HUES64 (cell line): ENCODE measurements at regions not wholly inside any gene's neighbourhood (a gene's known extent, or its start where the extent isn't known, plus 50 kb on each side); places are given as distances from the start of the nearest gene placed in this dataset.

Experiments
- H3K27ac ChIP-seq: 2 replicates; pipeline ENCODE4 v1.7.0; 2013; ENCODE audit warnings: low read depth, low read length, inconsistent platforms
- H3K27me3 ChIP-seq: 2 replicates; pipeline ENCODE4 v1.6.1; 2013; ENCODE audit warnings: mild to moderate bottlenecking, low read length; ENCODE audit not compliant: insufficient read depth
- H3K36me3 ChIP-seq: 2 replicates; pipeline ENCODE4 v1.6.1; 2013; ENCODE audit warnings: mild to moderate bottlenecking, low read length; ENCODE audit not compliant: insufficient read depth
- H3K4me1 ChIP-seq: 2 replicates; pipeline ENCODE4 v1.6.1; 2013; ENCODE audit warnings: mild to moderate bottlenecking, low read length, moderate library complexity; ENCODE audit not compliant: insufficient read depth
- H3K4me3 ChIP-seq: 2 replicates; pipeline ENCODE4 v1.5.1; 2013; ENCODE audit warnings: mild to moderate bottlenecking, low read length, moderate library complexity
- H3K9ac ChIP-seq: 2 replicates; pipeline ENCODE4 v1.6.1; 2013; ENCODE audit warnings: mild to moderate bottlenecking, low read depth, low read length
- H3K9me3 ChIP-seq: 2 replicates; pipeline ENCODE4 v1.6.1; 2013; ENCODE audit warnings: low read depth, low read length; ENCODE audit not compliant: insufficient read depth
- WGBS: fragments of 150-250, 120-280 bp; methylation state at CpG from one replicate; pipeline ENCODE4 v1.1.7; 2013; ENCODE audit warnings: missing lambda C conversion rate; 5-methylcytosine and 5-hydroxymethylcytosine counted together

- WGBS: 92% methylated on average over 4 of the region's 4 CpGs
These were observed 429.4 kb downstream of the EDEM1 start for GRCh38 chr3:5616873-5617272.

GRCh38 chr3:5618170-5618569 is 430.7 kb downstream of the EDEM1 start:
- Histone ChIP-seq H3K27me3 (no peaks in the 10 kb centered on the region), H3K9ac (no peak overlapping the region), H3K9me3 (no peaks in the 10 kb centered on the region), H3K4me3 (no peak overlapping the region), H3K27ac (no peak overlapping the region), H3K4me1 (no peaks in the 10 kb centered on the region), H3K36me3 (no peaks in the 10 kb centered on the region)

More at GRCh38 chr3:5616873-5617272, 429.4 kb downstream of the EDEM1 start:
- Histone ChIP-seq H3K4me3 (no peak overlapping the region), H3K36me3 (no peaks in the 10 kb centered on the region), H3K4me1 (no peaks in the 10 kb centered on the region), H3K9me3 (no peaks in the 10 kb centered on the region), H3K9ac (no peak overlapping the region), H3K27ac (no peak overlapping the region), H3K27me3 (no peaks in the 10 kb centered on the region)

GRCh38 chr3:5630406-5630805 is 442.9 kb downstream of the EDEM1 start:
- WGBS: 98% methylated on average over 2 of the region's 3 CpGs
- no peaks in the 10 kb centered on the region for H3K4me1 ChIP-seq
- no peaks in the 10 kb centered on the region for H3K9me3 ChIP-seq
- H3K36me3 ChIP-seq: no peaks in the 10 kb centered on the region
- no peak overlapping the region for H3K9ac ChIP-seq
- no peak overlapping the region for H3K4me3 ChIP-seq
- no peaks in the 10 kb centered on the region for H3K27me3 ChIP-seq
- H3K27ac ChIP-seq: no peak overlapping the region

GRCh38 chr3:5633960-5634359 is 446.5 kb downstream of the EDEM1 start:
- H3K9me3 ChIP-seq: peaks cover 5% of the 10 kb centered on the region
- WGBS: 84% methylated on average over 10 of the region's 10 CpGs
- no peaks in the 10 kb centered on the region for H3K36me3 ChIP-seq
- no peaks in the 10 kb centered on the region for H3K27me3 ChIP-seq
- no peaks in the 10 kb centered on the region for H3K4me1 ChIP-seq
- H3K4me3 ChIP-seq: no peak overlapping the region
- H3K9ac ChIP-seq: no peak overlapping the region
- H3K27ac ChIP-seq: no peak overlapping the region

- Histone ChIP-seq H3K27ac (no peak overlapping the region), H3K4me3 (no peak overlapping the region), H3K36me3 (no peaks in the 10 kb centered on the region), H3K27me3 (no peaks in the 10 kb centered on the region), H3K4me1 (no peaks in the 10 kb centered on the region), H3K9me3 (peaks cover 5% of the 10 kb centered on the region), H3K9ac (no peak overlapping the region)
- WGBS: 30% methylated on average over 4 of the region's 6 CpGs
These were observed 446.9 kb downstream of the EDEM1 start for GRCh38 chr3:5634411-5634810.

- Histone ChIP-seq H3K27ac (no peak overlapping the region), H3K4me3 (no peak overlapping the region), H3K27me3 (no peaks in the 10 kb centered on the region), H3K4me1 (no peaks in the 10 kb centered on the region), H3K36me3 (no peaks in the 10 kb centered on the region), H3K9me3 (peaks cover 5% of the 10 kb centered on the region), H3K9ac (no peak overlapping the region)
- 73% methylated on average over 2 of the region's 2 CpGs for WGBS
These were observed 448.2 kb downstream of the EDEM1 start for GRCh38 chr3:5635746-5636145.

GRCh38 chr3:5638550-5638949 is 451.0 kb downstream of the EDEM1 start:
- H3K4me3 ChIP-seq: no peak overlapping the region
- WGBS: 98% methylated on average over 2 of the region's 2 CpGs
- H3K36me3 ChIP-seq: no peaks in the 10 kb centered on the region
- H3K9ac ChIP-seq: no peak overlapping the region
- H3K9me3 ChIP-seq: peaks cover 5% of the 10 kb centered on the region
- H3K4me1 ChIP-seq: no peaks in the 10 kb centered on the region
- H3K27ac ChIP-seq: no peak overlapping the region
- no peaks in the 10 kb centered on the region for H3K27me3 ChIP-seq

- WGBS: 95% methylated on average over 7 of the region's 7 CpGs
- Histone ChIP-seq H3K9ac (no peak overlapping the region), H3K27me3 (no peaks in the 10 kb centered on the region)
These were observed 457.5 kb downstream of the EDEM1 start for GRCh38 chr3:5644773-5645670.

GRCh38 chr3:5645692-5646410 is 458.3 kb downstream of the EDEM1 start:
- Histone ChIP-seq H3K36me3 (no peaks in the 10 kb centered on the region), H3K27me3 (no peaks in the 10 kb centered on the region), H3K27ac (no peak overlapping the region), H3K9ac (no peak overlapping the region), H3K9me3 (no peaks in the 10 kb centered on the region), H3K4me1 (no peaks in the 10 kb centered on the region), H3K4me3 (no peak overlapping the region)
- 92% methylated on average over 8 of the region's 10 CpGs for WGBS

More at GRCh38 chr3:5644773-5645670, 457.5 kb downstream of the EDEM1 start:
- Histone ChIP-seq H3K27ac (no peak overlapping the region), H3K4me3 (no peak overlapping the region), H3K4me1 (no peaks in the 10 kb centered on the region), H3K36me3 (no peaks in the 10 kb centered on the region), H3K9me3 (no peaks in the 10 kb centered on the region)

- 93% methylated on average over 2 of the region's 2 CpGs for WGBS
- Histone ChIP-seq H3K27me3 (no peaks in the 10 kb centered on the region), H3K9me3 (peaks cover 3% of the 10 kb centered on the region; the same call in 1 of the 2 replicates), H3K4me3 (no peak overlapping the region), H3K27ac (no peak overlapping the region), H3K36me3 (no peaks in the 10 kb centered on the region), H3K4me1 (no peaks in the 10 kb centered on the region), H3K9ac (no peak overlapping the region)
These were observed 462.8 kb downstream of the EDEM1 start for GRCh38 chr3:5650303-5650702.

- 91% methylated on average over 3 of the region's 3 CpGs for WGBS
- Histone ChIP-seq H3K9ac (no peak overlapping the region), H3K9me3 (peaks cover 3% of the 10 kb centered on the region; the same call in 1 of the 2 replicates), H3K27ac (no peak overlapping the region), H3K27me3 (no peaks in the 10 kb centered on the region), H3K36me3 (no peaks in the 10 kb centered on the region), H3K4me3 (no peak overlapping the region), H3K4me1 (no peaks in the 10 kb centered on the region)
These were observed 463.8 kb downstream of the EDEM1 start for GRCh38 chr3:5651351-5651750.
